Common myeloid progenitor, CD34-positive (primary cell): ENCODE measurements at regions not wholly inside any gene's neighbourhood (a gene's known extent, or its start where the extent isn't known, plus 50 kb on each side); places are given as distances from the start of the nearest gene placed in this dataset.

ENCODE experiments used
- CTCF ChIA-PET: fragments of 350-600 bp; sonication (Branson Sonifier 250); formaldehyde crosslinking; loops from one replicate; lab custom pipeline; 2021; ENCODE audit warnings: antibody characterized with exemption; lab: Charles Lee
- POLR2A ChIA-PET: fragments of 350-600 bp; sonication (Branson Sonifier 250); formaldehyde crosslinking; loops from one replicate; lab custom pipeline; 2021; ENCODE audit warnings: antibody characterized with exemption; lab: Charles Lee
- DNase-seq, 3 donors: peaks; one replicate each; pipeline versions ENCODE4 v3.0.0 to v3.0.0-alpha.2; 2013
- H3K27ac ChIP-seq, 2 experiments: 1 replicate in 1 of 2; 2 replicates in 1 of 2; pipeline ENCODE4 v1.7.0; 2013; ENCODE audit warnings: inconsistent platforms in 2 of 2, low read length in 2 of 2, mild to moderate bottlenecking in 2 of 2, low read depth in 1 of 2, moderate library complexity in 1 of 2; ENCODE audit not compliant: severe bottlenecking in 2 of 2, insufficient read depth in 1 of 2, poor library complexity in 1 of 2
- H3K27me3 ChIP-seq, 5 experiments: replicated peaks in 2 of 5; 1 replicate in 3 of 5; 2 replicates in 2 of 5; pipeline versions ENCODE4 v1.6.1 to v1.7.0; 2013; ENCODE audit warnings: low read length in 4 of 5, mild to moderate bottlenecking in 2 of 5, moderate library complexity in 2 of 5, inconsistent platforms in 1 of 5; ENCODE audit not compliant: insufficient read depth in 5 of 5, control insufficient read depth in 4 of 5
- H3K36me3 ChIP-seq, 4 experiments: 1 replicate in 2 of 4; 2 replicates in 2 of 4; pipeline versions ENCODE4 v1.6.1 to v1.7.0; 2013; ENCODE audit warnings: low read length in 3 of 4, control low read depth in 1 of 4, mild to moderate bottlenecking in 1 of 4; ENCODE audit not compliant: control insufficient read depth in 4 of 4, insufficient read depth in 4 of 4
- H3K4me1 ChIP-seq, 4 experiments: 1 replicate in 3 of 4; 2 replicates in 1 of 4; pipeline versions ENCODE4 v1.6.1 to v1.7.1; 2013; ENCODE audit warnings: low read length in 3 of 4, mild to moderate bottlenecking in 3 of 4, control low read depth in 1 of 4, inconsistent platforms in 1 of 4, moderate library complexity in 1 of 4; ENCODE audit not compliant: control insufficient read depth in 4 of 4, insufficient read depth in 4 of 4; ENCODE audit errors: control extremely low read depth in 1 of 4
- H3K4me3 ChIP-seq, 7 experiments: 1 replicate in 4 of 7; 2 replicates in 3 of 7; pipeline versions ENCODE4 v1.5.1 to v1.7.0; 2013; ENCODE audit warnings: mild to moderate bottlenecking in 7 of 7, low read length in 6 of 7, moderate library complexity in 6 of 7, inconsistent platforms in 2 of 7, low read depth in 2 of 7, control low read depth in 1 of 7; ENCODE audit not compliant: insufficient read depth in 4 of 7, control insufficient read depth in 1 of 7; ENCODE audit errors: extremely low read depth in 1 of 7
- H3K9me3 ChIP-seq, 5 experiments: 1 replicate in 4 of 5; 2 replicates in 1 of 5; pipeline versions ENCODE4 v1.6.1 to v1.7.1; 2013; ENCODE audit warnings: low read length in 4 of 5, mild to moderate bottlenecking in 2 of 5, inconsistent platforms in 1 of 5, low read depth in 1 of 5, moderate library complexity in 1 of 5; ENCODE audit not compliant: control insufficient read depth in 4 of 5, insufficient read depth in 2 of 5; ENCODE audit errors: control extremely low read depth in 1 of 5
- WGBS: methylation state at CpG from one replicate; pipeline ENCODE4 v1.1.5; 2013; ENCODE audit not compliant: insufficient coverage; 5-methylcytosine and 5-hydroxymethylcytosine counted together

GRCh38 chr6:153947808-153948447, 91.1 kb upstream of the OPRM1 start:
- Histone ChIP-seq H3K36me3 (no peaks in the 10 kb centered on the region), H3K27ac (no peak overlapping the region), H3K9me3 (no peaks in the 10 kb centered on the region), H3K27me3 (no peaks in the 10 kb centered on the region), H3K4me3 (no peak overlapping the region), H3K4me1 (no peaks in the 10 kb centered on the region)
- POLR2A ChIA-PET: no interaction called here
- 22% methylated on average over 4 of the region's 5 CpGs for whole genome bisulfite sequencing
- CTCF ChIA-PET: no interaction called here
- peak; percentile 4 to 36 (median 30) for DNase-seq

- H3K27ac ChIP-seq: no peak overlapping the region
- H3K4me3 ChIP-seq: no peak overlapping the region
- CTCF ChIA-PET: interaction anchor here (1.4 kb wide), 1 partner anchor 15 kb away, joined by 3 read pairs; no protein-coding TSS in a partner anchor
- H3K27me3 ChIP-seq: no peaks in the 10 kb centered on the region
- no peaks in the 10 kb centered on the region for H3K36me3 ChIP-seq
- no peaks in the 10 kb centered on the region for H3K9me3 ChIP-seq
- 83% methylated on average over 3 of the region's 3 CpGs for WGBS
- POLR2A ChIA-PET: interaction anchor here (0.7 kb wide), 1 partner anchor 1703 kb away, joined by 8 read pairs; no protein-coding TSS in a partner anchor
- no peaks in the 10 kb centered on the region for H3K4me1 ChIP-seq
- DNase-seq: no peak
Observed at GRCh38 chr6:153944201-153944600, 94.8 kb upstream of the OPRM1 start.

GRCh38 chr6:153942361-153942760, 96.7 kb upstream of the OPRM1 start:
- no peak for DNase-seq
- 100% methylated on average over 1 of the region's 1 CpG for WGBS
- no peaks in the 10 kb centered on the region for H3K36me3 ChIP-seq
- ChIA-PET CTCF (no interaction called here), POLR2A (no interaction called here)
- no peaks in the 10 kb centered on the region for H3K4me1 ChIP-seq
- H3K4me3 ChIP-seq: no peak overlapping the region
- no peak overlapping the region for H3K27ac ChIP-seq
- H3K27me3 ChIP-seq: no peaks in the 10 kb centered on the region
- no peaks in the 10 kb centered on the region for H3K9me3 ChIP-seq

GRCh38 chr6:153941768-153942167, 97.3 kb upstream of the OPRM1 start:
- WGBS: 83% methylated on average over 1 of the region's 2 CpGs
- POLR2A ChIA-PET: no interaction called here
- CTCF ChIA-PET: no interaction called here

GRCh38 chr6:153938876-153939275, 100.2 kb upstream of the OPRM1 start:
- Histone ChIP-seq H3K4me1 (no peaks in the 10 kb centered on the region), H3K36me3 (no peaks in the 10 kb centered on the region), H3K9me3 (peaks cover 0 to 1% (median 0%) of the 10 kb centered on the region in 5 experiments), H3K27me3 (no peaks in the 10 kb centered on the region), H3K4me3 (no peak overlapping the region), H3K27ac (no peak overlapping the region)
- 82% methylated on average over 6 of the region's 10 CpGs for WGBS
- ChIA-PET CTCF (no interaction called here), POLR2A (no interaction called here)
- no peak for DNase-seq

More at GRCh38 chr6:153941768-153942167, 97.3 kb upstream of the OPRM1 start:
- Histone ChIP-seq H3K9me3 (peaks cover 0 to 1% (median 0%) of the 10 kb centered on the region in 5 experiments), H3K36me3 (no peaks in the 10 kb centered on the region), H3K27ac (no peak overlapping the region), H3K4me3 (no peak overlapping the region), H3K27me3 (no peaks in the 10 kb centered on the region), H3K4me1 (no peaks in the 10 kb centered on the region)
- DNase-seq: no peak

GRCh38 chr6:153931431-153931830, 107.6 kb upstream of the OPRM1 start:
- Histone ChIP-seq H3K9me3 (no peaks in the 10 kb centered on the region), H3K4me1 (no peaks in the 10 kb centered on the region), H3K27me3 (no peaks in the 10 kb centered on the region), H3K27ac (no peak overlapping the region), H3K4me3 (no peak overlapping the region), H3K36me3 (no peaks in the 10 kb centered on the region)
- no peak for DNase-seq
- ChIA-PET CTCF (interaction anchor here (0.6 kb wide), 2 partner anchors 36 to 345 kb away, joined by 3 to 4 read pairs; no protein-coding TSS in a partner anchor), POLR2A (no interaction called here)
- WGBS: 100% methylated on average over 2 of the region's 3 CpGs

GRCh38 chr6:153927867-153928266, 111.2 kb upstream of the OPRM1 start:
- WGBS: no CpG with 5 or more reads among the region's 1 CpG
- H3K27me3 ChIP-seq: no peaks in the 10 kb centered on the region
- H3K9me3 ChIP-seq: no peaks in the 10 kb centered on the region
- H3K27ac ChIP-seq: no peak overlapping the region
- DNase-seq: no peak
- H3K4me1 ChIP-seq: no peaks in the 10 kb centered on the region
- H3K36me3 ChIP-seq: no peaks in the 10 kb centered on the region
- ChIA-PET POLR2A (no interaction called here), CTCF (no interaction called here)
- no peak overlapping the region for H3K4me3 ChIP-seq
